Endodermal cell (in vitro differentiated cells): ENCODE measurements at regions not wholly inside any gene's neighbourhood (a gene's known extent, or its start where the extent isn't known, plus 50 kb on each side); places are given as distances from the start of the nearest gene placed in this dataset.

Experiments
- DNase-seq: peaks from one replicate; pipeline ENCODE4 v3.0.0-alpha.2; 2017
- H3K27ac ChIP-seq: 2 replicates; pipeline ENCODE4 v1.5.1; 2013; ENCODE audit warnings: mild to moderate bottlenecking, low read depth, low read length, moderate library complexity
- H3K27me3 ChIP-seq: 2 replicates; pipeline ENCODE4 v1.6.1; 2013; ENCODE audit warnings: mild to moderate bottlenecking, low read length, moderate library complexity; ENCODE audit not compliant: insufficient read depth, control insufficient read depth, poor library complexity, severe bottlenecking
- H3K36me3 ChIP-seq: 2 replicates; pipeline ENCODE4 v1.7.0; 2013; ENCODE audit warnings: mild to moderate bottlenecking, low read length, moderate library complexity; ENCODE audit not compliant: control insufficient read depth, insufficient read depth
- H3K4me1 ChIP-seq: one replicate; pipeline ENCODE4 v1.7.0; 2013; ENCODE audit warnings: low read length; ENCODE audit not compliant: control insufficient read depth, insufficient read depth
- H3K4me3 ChIP-seq: 2 replicates; pipeline ENCODE4 v1.5.1; 2013; ENCODE audit warnings: mild to moderate bottlenecking, low read length, moderate library complexity
- H3K9ac ChIP-seq: 2 replicates; pipeline ENCODE4 v1.6.1; 2013; ENCODE audit warnings: mild to moderate bottlenecking, low read length, moderate library complexity; ENCODE audit not compliant: poor library complexity, severe bottlenecking; ENCODE audit errors: extremely low read depth
- H3K9me3 ChIP-seq: 2 replicates; pipeline ENCODE4 v1.6.1; 2013; ENCODE audit warnings: mild to moderate bottlenecking, low read length, moderate library complexity; ENCODE audit not compliant: control insufficient read depth
- H3K27ac Mint-ChIP-seq: 2 replicates; pipeline ENCODE4 v1.8.0; 2020; ENCODE audit warnings: mixed read lengths
- H3K27me3 Mint-ChIP-seq: 2 replicates; pipeline ENCODE4 v1.8.0; 2021; ENCODE audit warnings: mild to moderate bottlenecking, mixed read lengths; ENCODE audit not compliant: insufficient read depth
- H3K36me3 Mint-ChIP-seq: 2 replicates; pipeline ENCODE4 v1.8.0; 2020; ENCODE audit warnings: low read depth, mixed read lengths
- H3K4me1 Mint-ChIP-seq: 2 replicates; pipeline ENCODE4 v1.8.0; 2020; ENCODE audit warnings: mixed read lengths
- H3K4me3 Mint-ChIP-seq: 2 replicates; pipeline ENCODE4 v1.8.0; 2020; ENCODE audit warnings: mild to moderate bottlenecking, moderate library complexity, mixed read lengths
- H3K9me3 Mint-ChIP-seq: 2 replicates; pipeline ENCODE4 v1.8.0; 2020; ENCODE audit warnings: mild to moderate bottlenecking, mixed read lengths
- WGBS, 2 experiments: methylation state at CpG; one replicate each; pipeline versions ENCODE4 v1.1.5 to v1.1.7; 2013; ENCODE audit warnings: missing lambda C conversion rate in 2 of 2, mixed read lengths in 1 of 2; ENCODE audit not compliant: insufficient coverage in 1 of 2, insufficient read length in 1 of 2; 5-methylcytosine and 5-hydroxymethylcytosine counted together
- TF ChIP-seq, protein P1 (sequence below): fragments of 200-600 bp; sonication (generic); conservative IDR thresholded peaks from 2 replicates; pipeline ENCODE4 v1.5.0; 2021; ENCODE audit warnings: antibody characterized with exemption, mild to moderate bottlenecking

DNA sequence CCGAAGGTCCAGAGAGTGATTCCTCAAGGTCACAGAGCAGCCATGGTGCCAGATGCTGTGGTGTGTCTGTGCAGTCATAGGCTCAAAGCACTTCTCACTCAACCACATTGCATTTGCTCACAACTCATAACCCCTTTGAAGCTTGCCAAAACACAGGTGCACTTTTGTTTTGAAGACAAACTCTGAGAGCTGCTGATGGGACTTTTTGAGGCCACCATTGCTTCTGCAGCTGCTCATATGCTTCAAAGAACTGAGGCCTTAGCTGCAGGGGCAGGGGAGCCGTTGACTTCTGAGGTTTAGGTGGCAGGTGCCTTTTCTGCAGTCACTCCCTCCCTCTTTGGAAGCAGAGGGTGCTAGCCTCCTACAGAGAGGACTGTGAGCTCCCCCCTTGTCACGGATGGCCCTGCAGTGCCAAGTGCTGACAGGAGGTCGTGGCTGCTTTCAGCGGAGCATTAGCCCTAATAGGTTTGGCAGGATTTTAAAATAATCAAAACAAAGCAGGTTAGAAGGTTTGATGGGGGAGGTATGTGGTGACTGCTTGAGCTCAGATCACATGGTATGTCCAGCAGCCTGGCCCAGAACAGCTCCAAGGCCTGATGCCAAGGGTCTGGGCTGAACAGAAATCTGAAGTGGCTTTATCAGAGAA lies 232.1 kb downstream of the MAN2A1 start:
- 85 to 94% methylated on average over 2 to 5 of the region's 5 CpGs for WGBS, 2 experiments
- H3K4me1 ChIP-seq = peaks cover 9% of the 10 kb centered on the region
- peaks cover 44% of the 10 kb centered on the region for H3K27me3 ChIP-seq
- peaks cover 43% of the 10 kb centered on the region for H3K27me3 Mint-ChIP-seq
- H3K4me1 Mint-ChIP-seq = peaks cover 36% of the 10 kb centered on the region
- DNase-seq = no peak
- no peak overlapping the region for H3K27ac Mint-ChIP-seq
- no peaks in the 10 kb centered on the region for H3K9me3 ChIP-seq
- H3K9ac ChIP-seq = no peak overlapping the region
- H3K9me3 Mint-ChIP-seq = peaks cover 3% of the 10 kb centered on the region
- H3K36me3 ChIP-seq = no peaks in the 10 kb centered on the region
- H3K36me3 Mint-ChIP-seq = no peaks in the 10 kb centered on the region
- no peak overlapping the region for H3K27ac ChIP-seq
- no peak overlapping the region for H3K4me3 ChIP-seq
- TF ChIP-seq, protein P1, sequence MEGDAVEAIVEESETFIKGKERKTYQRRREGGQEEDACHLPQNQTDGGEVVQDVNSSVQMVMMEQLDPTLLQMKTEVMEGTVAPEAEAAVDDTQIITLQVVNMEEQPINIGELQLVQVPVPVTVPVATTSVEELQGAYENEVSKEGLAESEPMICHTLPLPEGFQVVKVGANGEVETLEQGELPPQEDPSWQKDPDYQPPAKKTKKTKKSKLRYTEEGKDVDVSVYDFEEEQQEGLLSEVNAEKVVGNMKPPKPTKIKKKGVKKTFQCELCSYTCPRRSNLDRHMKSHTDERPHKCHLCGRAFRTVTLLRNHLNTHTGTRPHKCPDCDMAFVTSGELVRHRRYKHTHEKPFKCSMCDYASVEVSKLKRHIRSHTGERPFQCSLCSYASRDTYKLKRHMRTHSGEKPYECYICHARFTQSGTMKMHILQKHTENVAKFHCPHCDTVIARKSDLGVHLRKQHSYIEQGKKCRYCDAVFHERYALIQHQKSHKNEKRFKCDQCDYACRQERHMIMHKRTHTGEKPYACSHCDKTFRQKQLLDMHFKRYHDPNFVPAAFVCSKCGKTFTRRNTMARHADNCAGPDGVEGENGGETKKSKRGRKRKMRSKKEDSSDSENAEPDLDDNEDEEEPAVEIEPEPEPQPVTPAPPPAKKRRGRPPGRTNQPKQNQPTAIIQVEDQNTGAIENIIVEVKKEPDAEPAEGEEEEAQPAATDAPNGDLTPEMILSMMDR = no peak
- no peak overlapping the region for H3K4me3 Mint-ChIP-seq

DNA sequence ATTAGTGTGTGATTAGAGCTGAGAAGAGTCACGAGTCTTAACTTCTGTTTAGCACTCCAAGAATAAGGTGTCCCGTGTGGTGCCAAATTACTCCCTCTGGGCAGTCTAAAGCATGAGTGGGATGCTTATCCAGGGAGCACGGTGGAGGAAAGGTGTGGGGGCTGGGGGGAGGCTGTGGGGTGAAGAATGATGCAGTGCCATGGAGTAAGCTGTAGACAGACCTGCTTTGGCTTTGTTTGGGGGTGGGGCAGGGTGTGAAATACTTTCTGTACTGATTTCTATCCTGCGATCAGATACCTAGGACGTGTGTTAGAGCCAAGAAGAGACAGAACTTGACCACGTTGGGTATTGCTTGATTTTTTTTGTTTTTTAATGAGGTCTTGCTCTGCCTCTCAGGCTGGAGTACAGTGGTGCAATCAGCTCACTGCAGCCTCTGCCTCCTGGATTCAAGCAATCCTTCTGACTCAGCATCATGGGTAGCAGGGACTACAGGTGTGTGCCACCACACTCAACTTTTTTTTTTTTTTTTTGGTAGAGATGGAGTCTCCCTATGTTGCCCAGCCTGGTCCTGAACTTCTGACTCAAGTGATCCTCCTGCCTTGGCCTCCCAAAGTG lies 232.8 kb downstream of the MAN2A1 start:
- 82 to 88% methylated on average over 4 to 6 of the region's 6 CpGs for WGBS, 2 experiments
- H3K27me3 ChIP-seq = peaks cover 44% of the 10 kb centered on the region
- no peaks in the 10 kb centered on the region for H3K36me3 ChIP-seq
- peaks cover 43% of the 10 kb centered on the region for H3K27me3 Mint-ChIP-seq
- no peak overlapping the region for H3K4me3 ChIP-seq
- H3K9ac ChIP-seq = no peak overlapping the region
- TF ChIP-seq, protein P1 = no peak
- no peak overlapping the region for H3K4me3 Mint-ChIP-seq
- no peak for DNase-seq
- H3K4me1 Mint-ChIP-seq = peaks cover 31% of the 10 kb centered on the region
- H3K4me1 ChIP-seq = peaks cover 9% of the 10 kb centered on the region
- H3K9me3 ChIP-seq = no peaks in the 10 kb centered on the region
- H3K27ac ChIP-seq = no peak overlapping the region
- H3K9me3 Mint-ChIP-seq = peaks cover 3% of the 10 kb centered on the region
- no peak overlapping the region for H3K27ac Mint-ChIP-seq
- H3K36me3 Mint-ChIP-seq = no peaks in the 10 kb centered on the region

DNA sequence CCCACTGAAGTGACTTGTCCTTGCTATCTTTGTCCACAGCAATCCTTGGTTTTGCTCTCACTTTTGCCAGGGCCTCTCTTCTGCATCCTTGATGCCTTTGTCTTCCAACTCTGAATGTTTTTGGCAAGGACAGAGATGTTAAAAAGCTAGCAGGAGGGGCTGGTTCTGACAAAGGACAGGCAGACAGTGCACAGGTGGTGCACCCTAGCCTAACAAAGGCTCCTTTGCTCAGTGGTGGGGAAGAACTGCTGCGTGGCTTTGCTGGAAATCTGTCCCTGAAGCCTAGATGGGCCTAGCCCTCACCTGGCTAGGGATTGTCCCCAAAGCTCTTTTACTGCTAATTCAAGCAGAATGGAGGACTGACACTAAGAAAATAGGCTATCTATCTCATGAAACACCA lies 233.5 kb downstream of the MAN2A1 start:
- TF ChIP-seq, protein P1 = no peak
- Histone ChIP-seq H3K27me3 (peaks cover 42% of the 10 kb centered on the region), H3K4me3 (no peak overlapping the region), H3K9ac (no peak overlapping the region), H3K4me1 (peaks cover 9% of the 10 kb centered on the region), H3K36me3 (no peaks in the 10 kb centered on the region), H3K9me3 (no peaks in the 10 kb centered on the region), H3K27ac (no peak overlapping the region)
- WGBS, 2 experiments = 80 to 87% methylated on average over 1 of the region's 1 CpG
- Mint-ChIP-seq H3K4me1 (peaks cover 27% of the 10 kb centered on the region), H3K27ac (no peak overlapping the region), H3K4me3 (no peak overlapping the region), H3K36me3 (no peaks in the 10 kb centered on the region), H3K9me3 (no peaks in the 10 kb centered on the region), H3K27me3 (peaks cover 38% of the 10 kb centered on the region)
- no peak for DNase-seq
